Effector memory CD4-positive, alpha-beta T cell (primary cell): ENCODE measurements at regions not wholly inside any gene's neighbourhood (a gene's known extent, or its start where the extent isn't known, plus 50 kb on each side); places are given as distances from the start of the nearest gene placed in this dataset.

Experiments
- DNase-seq, 3 donors: peaks; one replicate each; pipeline ENCODE4 v3.0.0-alpha.2; 2020
- H3K27ac ChIP-seq: 2 replicates; pipeline ENCODE4 v1.7.0; 2013; ENCODE audit warnings: mild to moderate bottlenecking, low read length, moderate library complexity; ENCODE audit not compliant: insufficient read depth, poor library complexity, severe bottlenecking
- H3K27me3 ChIP-seq: replicated peaks from 2 replicates; pipeline ENCODE4 v1.7.0; 2013; ENCODE audit warnings: mild to moderate bottlenecking, low read length; ENCODE audit not compliant: insufficient read depth, control insufficient read depth, poor library complexity, severe bottlenecking
- H3K36me3 ChIP-seq: 2 replicates; pipeline ENCODE4 v1.7.0; 2013; ENCODE audit warnings: mild to moderate bottlenecking, low read length, moderate library complexity; ENCODE audit not compliant: control insufficient read depth, insufficient read depth
- H3K4me1 ChIP-seq: 2 replicates; pipeline ENCODE4 v1.7.0; 2013; ENCODE audit warnings: low read length, mild to moderate bottlenecking; ENCODE audit not compliant: control insufficient read depth, insufficient read depth, poor library complexity, severe bottlenecking
- H3K4me3 ChIP-seq: 2 replicates; pipeline ENCODE4 v1.7.0; 2013; ENCODE audit warnings: low read length, low read depth, mild to moderate bottlenecking; ENCODE audit not compliant: insufficient read depth, poor library complexity, severe bottlenecking
- H3K9me3 ChIP-seq: 2 replicates; pipeline ENCODE4 v1.7.0; 2013; ENCODE audit warnings: mild to moderate bottlenecking, low read length, moderate library complexity; ENCODE audit not compliant: control insufficient read depth

DNA sequence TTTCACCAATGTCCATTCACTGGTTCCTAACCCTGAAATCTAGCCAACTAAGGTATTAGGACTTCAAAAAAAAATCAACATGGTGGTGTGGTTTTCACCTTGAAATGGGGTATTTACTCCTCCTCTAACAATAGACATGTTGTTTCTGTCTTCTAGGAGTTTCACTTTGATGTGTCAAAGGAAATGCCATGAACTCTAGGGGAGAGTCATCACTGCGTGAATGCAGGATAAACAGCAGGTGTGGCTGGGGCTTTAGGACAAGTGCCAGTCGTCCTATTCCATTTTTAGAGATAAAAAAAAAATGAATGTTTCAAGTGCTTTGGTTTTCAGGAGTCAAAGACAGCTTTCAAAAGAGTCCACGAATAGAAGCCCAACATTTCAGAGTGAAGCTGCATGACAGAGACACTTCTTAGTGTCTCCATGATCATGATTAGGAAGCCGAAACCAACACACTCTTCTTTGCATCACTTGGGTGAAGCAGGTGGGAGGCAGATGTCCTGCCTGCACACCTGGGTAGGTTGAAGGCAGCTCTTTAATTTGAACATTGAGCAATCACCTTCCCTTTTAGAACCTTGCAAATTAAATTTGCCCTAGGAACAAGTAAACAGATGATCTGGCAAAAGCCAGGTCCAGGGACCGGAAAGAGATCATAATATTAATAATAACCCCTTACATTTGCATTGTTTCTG lies 328.5 kb upstream of the PRDM1 start:
- DNase-seq: no peak
- no peak overlapping the region for H3K4me3 ChIP-seq
- H3K9me3 ChIP-seq: no peaks in the 10 kb centered on the region
- no peaks in the 10 kb centered on the region for H3K36me3 ChIP-seq
- H3K27me3 ChIP-seq: no peaks in the 10 kb centered on the region
- no peaks in the 10 kb centered on the region for H3K4me1 ChIP-seq
- no peak overlapping the region for H3K27ac ChIP-seq

DNA sequence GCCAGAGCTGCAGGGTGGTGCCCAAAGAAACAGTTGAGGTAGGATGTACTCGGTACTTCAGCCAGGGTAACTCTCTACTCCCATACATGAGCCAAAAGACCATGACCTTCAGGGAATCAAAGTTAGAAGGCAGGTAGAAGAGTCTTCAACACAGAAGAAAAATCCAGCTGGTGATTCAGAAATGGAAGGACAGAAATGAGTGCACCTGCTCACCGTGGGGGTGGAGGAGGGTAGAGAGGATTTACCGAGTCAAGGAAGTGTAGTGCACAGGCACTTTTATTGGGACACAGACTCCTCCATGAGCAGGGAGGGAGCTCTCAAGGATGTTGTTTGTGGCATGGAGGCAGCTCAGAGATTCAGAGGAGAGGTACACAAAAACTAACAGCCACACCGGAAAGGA lies 330.3 kb upstream of the PRDM1 start:
- Histone ChIP-seq H3K27me3 (no peaks in the 10 kb centered on the region), H3K9me3 (no peaks in the 10 kb centered on the region), H3K36me3 (no peaks in the 10 kb centered on the region), H3K4me1 (no peaks in the 10 kb centered on the region), H3K27ac (no peak overlapping the region), H3K4me3 (no peak overlapping the region)
- DNase-seq: no peak

DNA sequence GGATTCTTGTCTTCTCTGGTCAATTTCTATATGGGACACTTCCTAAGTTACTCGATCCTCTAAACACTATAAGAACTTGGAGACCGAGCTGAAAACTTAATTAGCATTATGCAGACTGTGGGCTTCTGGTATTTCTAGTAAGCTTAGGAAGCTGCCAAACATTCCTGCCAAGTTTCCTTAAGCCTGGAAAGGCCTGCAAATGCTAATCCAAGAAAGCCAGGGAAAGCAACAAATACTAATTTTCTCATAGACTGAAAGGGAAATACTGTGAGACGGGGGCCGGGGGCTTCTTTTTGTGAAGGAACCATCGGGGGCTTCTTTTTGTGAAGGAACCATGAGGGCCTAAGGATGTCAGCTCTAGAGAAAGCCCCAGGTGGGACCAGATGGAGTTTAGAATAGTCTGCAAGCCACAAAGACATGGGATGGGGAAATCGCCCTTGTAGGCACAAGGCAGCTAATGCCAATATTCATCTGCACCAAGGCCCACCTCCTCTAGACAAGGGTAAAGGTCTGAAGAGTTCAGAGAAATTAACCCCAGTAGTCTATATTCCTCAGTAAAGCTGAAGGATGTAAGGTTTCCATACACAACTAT lies 332.4 kb upstream of the PRDM1 start:
- no peak for DNase-seq
- Histone ChIP-seq H3K36me3 (no peaks in the 10 kb centered on the region), H3K27me3 (no peaks in the 10 kb centered on the region), H3K9me3 (no peaks in the 10 kb centered on the region), H3K4me3 (no peak overlapping the region), H3K27ac (no peak overlapping the region), H3K4me1 (no peaks in the 10 kb centered on the region)

DNA sequence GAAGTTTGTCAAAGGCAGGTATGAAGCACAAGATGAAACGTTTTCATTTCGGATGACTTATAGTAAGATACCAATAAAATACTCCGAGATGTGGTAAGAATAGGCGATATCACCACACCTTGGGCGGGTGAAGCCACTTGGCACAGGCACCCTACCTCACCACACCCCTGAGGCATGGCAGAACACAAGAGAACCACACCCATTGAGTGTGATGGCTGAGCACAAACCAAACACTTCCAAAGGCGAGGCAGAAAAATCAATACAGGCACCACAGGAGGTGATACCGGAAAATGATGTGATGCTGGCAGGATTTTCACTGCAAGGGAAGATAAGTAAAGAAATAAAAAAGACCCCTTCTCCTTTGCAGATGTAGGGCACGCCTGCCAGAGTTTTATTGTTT lies 332.9 kb upstream of the PRDM1 start:
- Histone ChIP-seq H3K9me3 (no peaks in the 10 kb centered on the region), H3K4me1 (no peaks in the 10 kb centered on the region), H3K4me3 (no peak overlapping the region), H3K27ac (no peak overlapping the region), H3K36me3 (no peaks in the 10 kb centered on the region), H3K27me3 (no peaks in the 10 kb centered on the region)
- DNase-seq: no peak

DNA sequence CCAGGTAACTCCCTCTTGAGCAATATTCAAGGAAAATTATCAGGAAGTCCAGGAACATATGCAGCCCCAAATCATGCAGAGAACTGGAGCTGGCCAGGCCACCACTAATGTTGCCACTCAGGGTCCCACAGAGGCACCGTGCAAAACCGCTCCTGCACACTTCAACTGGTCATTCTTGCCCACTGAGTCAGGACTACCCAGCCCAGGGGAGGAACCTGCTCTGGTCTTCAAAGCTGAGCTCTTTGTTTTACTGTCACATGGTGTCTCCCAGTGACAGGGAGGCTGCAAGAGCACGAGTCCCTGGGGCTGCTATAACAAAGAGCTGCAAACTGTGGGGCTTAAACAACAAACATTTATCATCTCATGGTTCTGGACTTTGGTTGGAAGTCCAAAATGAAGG lies 336.0 kb upstream of the PRDM1 start:
- H3K27me3 ChIP-seq: no peaks in the 10 kb centered on the region
- no peak for DNase-seq
- H3K4me3 ChIP-seq: no peak overlapping the region
- no peaks in the 10 kb centered on the region for H3K4me1 ChIP-seq
- H3K9me3 ChIP-seq: no peaks in the 10 kb centered on the region
- no peaks in the 10 kb centered on the region for H3K36me3 ChIP-seq
- H3K27ac ChIP-seq: no peak overlapping the region

DNA sequence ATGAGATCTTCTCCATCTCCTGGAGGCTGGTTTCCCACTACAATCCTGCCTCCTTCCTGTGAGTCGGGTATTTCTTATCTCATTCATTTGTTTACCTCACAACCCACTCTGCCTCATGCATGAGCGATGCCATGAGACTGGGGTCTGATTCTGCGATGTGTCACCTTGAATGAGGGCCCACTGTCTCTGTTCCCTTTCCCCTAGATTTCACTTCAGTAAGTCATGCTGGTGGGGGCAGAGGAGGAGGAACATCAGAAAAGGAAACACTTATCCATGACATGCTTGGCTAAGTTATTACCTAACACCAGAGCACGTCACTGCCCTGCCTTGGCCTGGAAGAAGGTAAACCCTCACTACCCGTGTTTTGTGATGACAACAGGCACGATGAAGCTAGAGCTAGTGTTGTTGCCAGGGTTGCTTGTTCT lies 337.4 kb upstream of the PRDM1 start:
- Histone ChIP-seq H3K9me3 (no peaks in the 10 kb centered on the region), H3K36me3 (no peaks in the 10 kb centered on the region), H3K4me1 (no peaks in the 10 kb centered on the region), H3K4me3 (no peak overlapping the region), H3K27me3 (no peaks in the 10 kb centered on the region), H3K27ac (no peak overlapping the region)
- no peak for DNase-seq

DNA sequence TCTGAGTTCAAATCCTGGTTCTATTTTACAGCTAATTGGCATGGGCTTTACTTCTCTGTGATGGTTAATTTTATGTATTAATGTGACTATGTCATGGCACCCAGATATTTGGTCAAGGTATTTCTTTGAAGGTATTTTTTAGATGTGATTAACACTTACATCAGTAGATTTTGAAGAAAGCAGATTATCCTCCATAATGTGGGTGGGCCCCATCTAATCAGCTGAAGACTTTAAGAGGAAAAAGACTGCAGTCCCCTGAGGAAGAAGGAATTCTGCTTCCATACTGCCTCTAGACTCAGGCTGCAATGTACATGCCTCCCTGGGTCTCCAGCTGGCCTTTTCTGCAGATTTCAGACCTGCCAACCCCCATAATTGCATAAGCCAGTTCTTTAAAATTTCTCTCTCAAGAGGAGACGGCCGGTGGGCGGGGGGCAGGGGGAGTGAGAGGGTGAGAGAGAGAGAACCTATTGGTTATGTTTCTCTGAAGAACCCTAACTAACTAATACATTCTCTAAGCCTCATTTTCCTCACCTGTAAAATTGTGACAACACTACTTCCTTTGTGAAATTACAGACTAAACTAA lies 338.2 kb upstream of the PRDM1 start:
- Histone ChIP-seq H3K36me3 (no peaks in the 10 kb centered on the region), H3K27ac (no peak overlapping the region), H3K4me1 (no peaks in the 10 kb centered on the region), H3K9me3 (no peaks in the 10 kb centered on the region), H3K27me3 (no peaks in the 10 kb centered on the region), H3K4me3 (no peak overlapping the region)
- DNase-seq: no peak

DNA sequence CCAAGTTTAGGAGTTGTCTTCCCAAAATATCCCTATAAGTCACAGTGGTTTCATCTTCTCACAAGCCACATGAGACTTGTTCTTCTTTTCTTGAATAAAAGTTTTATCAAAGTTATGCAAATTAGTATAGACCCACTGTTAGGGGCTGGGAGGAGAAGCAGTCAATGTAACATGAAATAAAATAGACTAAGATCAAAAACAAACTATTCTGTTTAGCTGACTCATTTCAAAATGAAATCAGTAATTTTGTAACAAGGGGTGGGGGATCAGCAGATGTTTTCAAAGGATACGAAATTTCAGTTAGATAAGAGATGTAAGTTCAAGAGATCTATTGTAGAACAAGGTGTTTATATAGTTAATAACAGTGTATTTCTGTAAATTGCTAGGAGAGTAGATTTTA lies 339.6 kb upstream of the PRDM1 start:
- Histone ChIP-seq H3K9me3 (no peaks in the 10 kb centered on the region), H3K27ac (no peak overlapping the region), H3K4me3 (no peak overlapping the region), H3K4me1 (no peaks in the 10 kb centered on the region), H3K36me3 (no peaks in the 10 kb centered on the region), H3K27me3 (no peaks in the 10 kb centered on the region)
- DNase-seq: no peak

DNA sequence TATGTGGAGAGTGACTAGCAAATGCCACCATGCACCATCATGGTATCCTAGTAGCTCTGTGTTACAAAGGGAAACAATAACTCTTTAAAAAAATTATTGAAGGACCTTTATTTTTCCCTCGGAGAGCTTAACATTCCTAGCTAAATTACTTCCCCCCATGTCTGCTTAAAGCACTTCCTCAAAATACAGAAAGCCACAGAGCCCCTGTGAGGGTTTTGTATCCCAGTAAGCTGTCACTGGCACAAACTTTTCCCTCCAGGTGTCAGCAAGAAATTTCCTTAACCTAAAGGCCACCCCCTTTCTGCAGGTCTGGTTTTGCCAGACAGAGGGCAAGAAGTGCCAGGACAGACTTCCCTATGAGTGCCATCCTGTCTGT lies 340.0 kb upstream of the PRDM1 start:
- Histone ChIP-seq H3K27ac (no peak overlapping the region), H3K36me3 (no peaks in the 10 kb centered on the region), H3K4me1 (no peaks in the 10 kb centered on the region), H3K9me3 (no peaks in the 10 kb centered on the region), H3K4me3 (no peak overlapping the region), H3K27me3 (no peaks in the 10 kb centered on the region)
- no peak for DNase-seq

DNA sequence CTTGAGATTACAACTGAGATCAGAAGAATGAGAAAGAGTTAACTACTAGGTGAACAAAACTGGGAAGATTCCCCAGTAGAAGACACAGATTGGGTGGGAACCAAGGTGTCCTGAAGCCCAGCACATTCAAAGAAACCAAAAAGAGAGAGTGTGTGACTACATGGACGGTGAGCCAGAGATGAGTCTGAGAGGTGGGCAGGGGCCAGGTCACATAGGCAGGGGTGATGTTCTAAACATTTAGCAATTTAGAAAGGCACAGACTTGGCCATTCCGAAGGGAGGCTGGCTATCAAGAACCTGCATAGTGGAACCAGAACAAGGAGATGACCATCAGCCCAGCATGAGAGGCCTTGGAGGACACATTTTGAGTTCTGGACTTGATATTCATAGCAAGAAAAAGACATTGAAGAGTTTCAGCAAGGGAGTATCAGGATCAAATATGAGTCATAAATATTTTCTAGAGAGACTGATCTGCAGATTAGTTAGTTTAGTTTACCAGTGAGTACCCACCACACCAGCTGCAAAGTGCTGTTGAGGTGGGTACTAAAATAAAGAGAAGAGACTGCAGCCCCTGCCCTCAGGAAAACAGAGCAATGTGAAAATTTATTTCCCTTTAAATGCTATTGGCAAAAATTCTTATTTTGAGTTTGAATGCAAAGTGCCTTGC lies 340.5 kb upstream of the PRDM1 start:
- H3K4me1 ChIP-seq: no peaks in the 10 kb centered on the region
- no peaks in the 10 kb centered on the region for H3K36me3 ChIP-seq
- DNase-seq: no peak
- no peaks in the 10 kb centered on the region for H3K9me3 ChIP-seq
- no peak overlapping the region for H3K27ac ChIP-seq
- H3K4me3 ChIP-seq: no peak overlapping the region
- no peaks in the 10 kb centered on the region for H3K27me3 ChIP-seq
